ENCODE measurements at regions not wholly inside any gene's neighbourhood (a gene's known extent, or its start where the extent isn't known, plus 50 kb on each side); places are given as distances from the start of the nearest gene placed in this dataset.

DNA sequence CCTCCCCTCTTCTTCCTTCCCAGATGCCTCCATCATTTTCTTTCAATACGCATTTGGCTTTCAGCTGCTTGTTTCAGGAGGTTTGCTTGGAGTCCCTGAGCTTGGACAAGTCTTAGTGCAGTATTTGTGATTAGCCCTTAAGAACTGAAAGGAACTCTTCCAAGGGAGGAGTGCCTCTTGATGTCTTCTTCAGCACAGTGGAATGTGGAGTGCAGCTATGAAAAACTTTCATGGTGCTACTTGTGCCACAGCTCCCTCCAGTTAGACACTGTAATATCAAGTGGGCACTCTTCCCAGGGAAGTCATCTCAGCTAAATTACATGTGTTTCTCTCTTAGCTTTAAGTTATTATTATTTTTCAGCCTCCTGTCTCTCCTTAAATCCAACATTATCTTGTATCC, 173.1 kb downstream of the NECTIN3 start:
- DNase-seq (ENCODE audit: low read depth in 4 of 4, low spot score in 2 of 4) = no peak

- DNase-seq (ENCODE audit: low read depth in 4 of 4, low spot score in 2 of 4) = no peak
Measured at GRCh38 chr3:111246967-111247760, 175.5 kb downstream of the NECTIN3 start.

GRCh38 chr3:111248406-111248805, 176.8 kb downstream of the NECTIN3 start:
- DNase-seq (ENCODE audit: low read depth in 4 of 4, low spot score in 2 of 4) = no peak

GRCh38 chr3:111249421-111249820, 177.8 kb downstream of the NECTIN3 start:
- no peak for DNase-seq (ENCODE audit: low read depth in 4 of 4, low spot score in 2 of 4)

GRCh38 chr3:111252779-111253178, 181.2 kb downstream of the NECTIN3 start:
- DNase-seq (ENCODE audit: low read depth in 4 of 4, low spot score in 2 of 4) = no peak

DNA sequence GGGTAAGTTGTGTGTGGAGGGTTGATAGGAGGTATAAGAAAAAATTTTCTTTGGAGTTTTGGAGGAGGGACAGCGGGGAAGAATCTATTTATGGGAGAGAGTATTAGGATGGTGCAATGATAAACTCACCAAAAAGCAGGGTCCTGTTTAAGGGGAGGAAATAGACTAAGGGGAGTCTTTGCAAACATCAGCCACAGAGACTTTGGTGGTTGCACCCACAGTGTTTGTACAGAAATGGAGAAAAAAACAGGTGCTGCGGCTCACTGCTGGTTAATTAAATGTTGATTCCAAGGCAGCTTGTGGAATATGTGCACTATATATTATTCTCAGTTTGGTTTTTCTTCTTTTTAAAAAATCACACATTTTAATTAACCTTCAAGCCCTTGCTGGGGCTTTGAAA, 182.1 kb downstream of the NECTIN3 start:
- no peak for DNase-seq (ENCODE audit: low read depth in 4 of 4, low spot score in 2 of 4)

DNA sequence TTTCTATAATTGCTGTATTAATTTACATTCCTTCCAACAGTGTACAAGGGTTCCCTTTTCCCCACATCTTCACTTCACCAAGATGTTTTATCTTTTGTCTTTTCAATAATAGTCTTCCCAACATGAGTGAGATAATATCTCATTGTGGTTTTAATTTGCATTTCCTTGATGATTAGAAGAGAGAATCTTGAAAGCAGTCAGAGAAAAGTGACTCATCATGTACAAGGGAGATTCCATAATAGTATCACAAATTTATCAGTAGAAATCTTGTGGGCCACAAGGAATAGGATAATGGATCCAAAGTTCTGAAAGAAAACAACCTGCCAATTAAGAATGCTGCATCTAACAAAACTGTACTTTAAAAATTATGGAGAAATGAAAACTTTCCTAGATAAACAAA, 189.3 kb downstream of the NECTIN3 start:
- DNase-seq (ENCODE audit: low read depth in 4 of 4, low spot score in 2 of 4) = no peak

DNA sequence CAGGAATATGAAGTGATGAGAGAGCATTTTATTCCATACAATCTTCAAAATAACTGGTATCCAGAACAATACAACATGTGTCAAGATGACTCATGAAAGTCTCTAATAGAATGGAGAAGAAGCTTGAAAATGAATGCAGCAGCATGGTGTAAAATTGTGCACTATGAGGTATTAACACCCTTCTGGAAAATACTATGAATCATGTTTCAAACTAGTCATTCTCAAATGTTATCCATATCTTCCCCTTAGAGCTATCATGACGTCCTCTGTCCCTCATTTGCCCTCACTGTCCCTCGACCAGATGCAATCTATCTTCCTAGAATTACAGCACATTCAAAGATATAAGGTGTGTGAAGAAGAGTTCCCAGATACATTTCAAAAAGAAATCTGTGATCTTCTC, 198.2 kb downstream of the NECTIN3 start:
- DNase-seq (ENCODE audit: low read depth in 4 of 4, low spot score in 2 of 4) = no peak

GRCh38 chr3:111277226-111277625, 205.6 kb downstream of the NECTIN3 start:
- peak in 1 of 4 donors; percentile 20 for DNase-seq (ENCODE audit: low read depth in 4 of 4, low spot score in 2 of 4)

- DNase-seq (ENCODE audit: low read depth in 4 of 4, low spot score in 2 of 4) = no peak
Measured at GRCh38 chr3:111278959-111279358, 207.3 kb downstream of the NECTIN3 start.

DNA sequence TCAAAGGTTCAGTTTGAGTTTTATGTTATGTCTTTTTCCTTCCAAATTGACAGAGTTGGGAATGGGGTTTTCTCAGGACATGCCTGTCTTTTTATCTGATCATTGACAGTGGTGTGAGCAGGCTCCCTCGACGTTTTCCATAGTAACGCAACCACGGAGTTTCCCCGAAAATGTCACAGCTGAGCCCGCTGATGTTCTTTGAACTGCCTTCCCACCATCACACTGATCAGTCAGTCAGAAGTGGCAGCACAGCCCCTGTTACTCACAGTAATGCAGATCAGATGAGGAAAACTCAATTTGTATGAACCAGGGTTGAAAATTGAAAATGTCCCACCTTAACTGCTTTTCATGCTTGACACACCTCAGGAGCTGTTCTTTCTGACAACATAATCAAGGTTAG, 210.4 kb downstream of the NECTIN3 start:
- no peak for DNase-seq (ENCODE audit: low read depth in 4 of 4, low spot score in 2 of 4)

DNA sequence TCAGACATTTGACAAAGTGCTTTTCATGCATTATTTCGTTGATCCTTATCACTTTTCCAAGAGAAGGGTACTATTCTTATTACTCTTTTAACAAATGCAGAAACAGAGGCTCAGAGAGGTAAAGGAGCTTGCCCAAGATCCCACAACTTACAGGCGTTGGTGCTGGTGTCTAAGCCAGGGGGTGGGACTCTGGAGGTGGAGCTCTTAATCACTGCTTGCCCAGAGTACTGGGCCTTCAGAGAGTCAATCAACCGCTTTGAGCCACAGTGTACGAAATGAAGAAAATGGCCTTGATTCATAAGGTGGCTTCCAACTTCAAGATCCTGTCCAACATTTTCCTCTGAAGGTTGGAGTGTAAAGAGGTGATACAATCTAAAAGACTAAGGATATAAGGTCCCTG, 211.5 kb downstream of the NECTIN3 start:
- no peak for DNase-seq (ENCODE audit: low read depth in 4 of 4, low spot score in 2 of 4)

DNA sequence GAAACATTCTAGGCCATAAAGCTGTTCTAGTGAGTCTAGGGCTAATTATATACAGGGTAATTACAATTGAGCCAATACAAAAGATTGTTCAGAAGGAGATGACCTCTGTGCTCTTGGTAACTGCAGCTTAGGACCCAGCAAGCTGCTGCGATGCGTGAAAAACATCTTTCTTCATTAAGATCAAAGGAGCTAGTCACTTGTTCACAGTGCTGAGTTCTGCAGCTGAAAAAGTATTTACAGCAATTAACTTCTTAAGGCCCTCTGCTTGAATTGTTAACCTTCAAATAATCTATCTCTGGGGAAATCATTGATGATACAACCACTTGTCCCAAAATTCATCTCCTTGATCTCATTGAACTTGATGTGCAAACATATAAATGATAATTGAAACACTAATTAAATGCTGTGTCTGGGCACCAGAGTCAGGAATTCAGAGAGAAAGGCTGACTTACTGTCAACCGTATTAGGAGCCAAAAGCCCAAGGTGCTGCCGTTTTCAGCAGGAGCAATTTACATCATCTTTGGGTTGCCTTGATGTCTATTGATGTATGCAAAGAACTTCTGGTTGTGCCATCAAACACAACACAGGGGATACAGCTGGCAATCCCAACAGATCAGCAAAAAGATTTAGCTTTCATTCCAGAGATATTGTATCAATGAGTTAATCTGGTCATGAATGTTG, 213.0 kb downstream of the NECTIN3 start:
- DNase-seq (ENCODE audit: low read depth in 4 of 4, low spot score in 2 of 4) = no peak

- DNase-seq (ENCODE audit: low read depth in 4 of 4, low spot score in 2 of 4) = no peak
Measured at GRCh38 chr3:111285184-111285538, 213.5 kb downstream of the NECTIN3 start.

- no peak for DNase-seq (ENCODE audit: low read depth in 4 of 4, low spot score in 2 of 4)
Measured at GRCh38 chr3:111285694-111286093, 214.1 kb downstream of the NECTIN3 start.

DNA sequence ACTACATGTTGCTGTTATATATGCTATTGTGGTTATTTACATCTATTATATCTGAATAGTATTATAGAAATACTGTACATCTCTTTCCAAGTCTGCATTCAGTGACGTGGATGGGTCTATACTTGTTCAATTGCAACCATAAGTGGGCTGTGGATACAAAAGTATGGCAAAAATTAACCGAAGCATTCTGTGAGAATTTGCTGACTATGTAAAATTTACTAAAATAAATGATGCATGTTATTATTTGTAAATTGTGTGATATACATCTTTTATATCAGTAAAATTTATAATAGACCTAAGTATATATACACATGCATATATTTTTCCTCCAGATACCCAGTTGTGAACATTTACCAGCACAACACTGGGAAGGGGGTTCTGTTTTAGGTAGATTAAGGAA, 215.1 kb downstream of the NECTIN3 start:
- DNase-seq (ENCODE audit: low read depth in 4 of 4, low spot score in 2 of 4) = no peak

- no peak for DNase-seq (ENCODE audit: low read depth in 4 of 4, low spot score in 2 of 4)
Measured at GRCh38 chr3:111292117-111292516, 220.5 kb downstream of the NECTIN3 start.

DNA sequence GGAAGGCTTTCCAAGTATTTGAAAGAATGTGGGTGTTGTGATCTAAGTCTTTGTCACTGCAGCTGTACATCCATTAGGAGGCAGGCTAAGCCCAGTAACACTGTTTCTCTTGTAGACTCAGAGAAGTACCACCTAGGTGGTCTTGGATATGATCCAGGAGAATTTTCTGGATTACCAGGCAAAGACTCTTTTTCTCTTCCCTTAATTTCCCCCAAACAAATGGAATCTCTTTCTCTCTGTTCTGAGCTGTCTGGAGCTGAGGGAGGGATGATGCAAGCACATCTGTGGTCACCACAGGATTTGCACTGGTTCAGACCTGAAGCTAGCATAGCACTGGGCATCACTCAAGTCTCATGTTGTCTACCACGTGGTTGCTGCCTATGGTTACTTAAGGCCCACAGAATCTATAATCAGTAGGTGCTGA, 227.6 kb downstream of the NECTIN3 start:
- no peak for DNase-seq (ENCODE audit: low read depth in 4 of 4, low spot score in 2 of 4)

DNA sequence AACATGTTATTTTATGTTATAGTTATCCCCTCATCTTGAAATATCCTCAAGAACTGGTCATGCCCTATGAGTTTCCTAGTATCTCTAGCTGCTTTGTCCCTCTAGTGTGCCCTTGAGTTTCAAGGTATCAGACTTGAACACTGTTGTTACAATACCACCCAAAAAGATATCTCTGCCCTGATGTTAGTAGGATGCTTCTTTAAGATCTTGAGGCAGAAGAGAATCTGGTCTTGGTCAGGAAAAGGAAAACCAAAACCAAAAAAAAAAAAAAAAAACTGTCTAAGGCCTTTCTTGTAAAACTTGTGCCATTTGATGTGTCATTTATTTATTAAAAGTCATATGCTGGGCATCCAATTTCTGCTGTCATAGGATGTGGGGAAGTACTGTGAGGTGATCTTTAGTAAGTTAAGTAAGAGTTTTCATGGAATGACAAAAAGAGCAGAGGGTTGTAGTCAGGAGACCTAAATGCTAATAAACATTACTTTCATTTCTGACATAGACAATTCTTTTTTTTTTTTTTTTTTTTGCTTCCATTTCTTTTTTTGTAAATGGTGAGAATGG, 229.7 kb downstream of the NECTIN3 start:
- no peak for DNase-seq (ENCODE audit: low read depth in 4 of 4, low spot score in 2 of 4)

DNA sequence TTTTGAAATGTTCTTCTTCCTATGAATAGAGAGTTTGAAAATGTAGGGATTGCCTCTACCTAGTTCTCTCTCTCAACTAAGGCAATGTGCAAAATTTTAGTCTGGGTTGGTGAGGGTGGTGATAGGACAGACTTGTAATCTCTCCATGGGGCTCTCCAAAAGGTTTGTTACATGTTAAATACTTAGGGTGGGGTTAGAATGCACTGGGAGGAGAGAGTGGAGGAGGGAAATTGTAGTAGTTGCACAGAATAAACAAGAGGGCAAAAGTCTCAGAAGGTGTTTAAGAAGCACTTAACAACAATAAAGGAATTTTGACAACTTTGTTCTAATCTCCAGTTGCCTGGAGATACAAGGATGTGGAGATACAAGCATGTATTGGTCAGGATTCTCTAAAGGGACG, 230.4 kb downstream of the NECTIN3 start:
- DNase-seq (ENCODE audit: low read depth in 4 of 4, low spot score in 2 of 4) = no peak

GRCh38 chr3:111303760-111304159, 232.1 kb downstream of the NECTIN3 start:
- DNase-seq (ENCODE audit: low read depth in 4 of 4, low spot score in 2 of 4) = no peak

DNA sequence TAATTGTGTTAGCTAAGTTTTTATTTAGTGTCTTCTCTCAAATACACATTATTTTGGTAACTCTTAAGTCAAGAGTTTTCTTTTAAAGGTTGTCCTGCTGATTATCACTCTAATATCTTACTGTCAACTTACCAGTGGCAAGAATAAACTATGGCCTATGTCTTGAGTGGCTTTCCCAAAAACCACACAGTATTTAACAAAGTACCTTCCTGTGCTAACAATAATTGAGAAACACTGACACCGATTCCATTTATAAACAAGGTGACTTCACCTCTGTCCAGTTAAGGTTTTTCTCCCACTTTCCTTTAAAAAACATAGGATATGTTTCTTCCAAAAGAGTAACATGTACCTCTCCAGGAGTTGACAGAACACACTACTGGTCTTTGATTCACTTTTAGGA, 234.3 kb upstream of the CD96 start:
- DNase-seq (ENCODE audit: low read depth in 4 of 4, low spot score in 2 of 4) = no peak
